GM12878 (cell line): ENCODE measurements at regions not wholly inside any gene's neighbourhood (a gene's known extent, or its start where the extent isn't known, plus 50 kb on each side); places are given as distances from the start of the nearest gene placed in this dataset.

ENCODE experiments used
- ATAC-seq: fragments of 200-7000 bp; cut with Tn5 transposase; 3 replicates; pipeline ENCODE4 v1.9.1; 2020; ENCODE audit warnings: mild to moderate bottlenecking, moderate library complexity
- BruUV-seq: library from RNA; stranded (reverse); fragments of 400-500 nt; replicated peaks from 2 replicates; lab custom pipeline; 2021; lab: Mats Ljungman, UMichigan
- CTCF ChIA-PET: fragments of 300-600 bp; sonication (Branson Sonifier 250); formaldehyde crosslinking; extraction: SDS; loops from one replicate; lab custom pipeline; 2021; ENCODE audit warnings: inconsistent platforms; lab: Yijun Ruan, JAX
- POLR2A ChIA-PET: fragments of 350-600 bp; formaldehyde crosslinking; extraction: SDS; loops from one replicate; lab custom pipeline; 2021; ENCODE audit warnings: inconsistent platforms; lab: Charles Lee
- RAD21 ChIA-PET: fragments of 300-600 bp; sonication (Branson Sonifier 250); formaldehyde crosslinking; loops from one replicate; lab custom pipeline; 2023; ENCODE audit warnings: antibody characterized with exemption; ENCODE audit not compliant: unreplicated experiment; lab: Charles Lee
- SMC1A ChIA-PET: fragments of 300-600 bp; sonication (Branson Sonifier 250); formaldehyde crosslinking; loops from one replicate; lab custom pipeline; 2023; ENCODE audit not compliant: unreplicated experiment, uncharacterized antibody; lab: Charles Lee
- DNase-seq: peaks from one replicate; pipeline ENCODE4 v3.0.0-alpha.2; 2011; ENCODE audit warnings: low read depth, low spot score
- FAIRE-seq: peaks from 3 replicates; lab custom pipeline; 2011; peaks lifted over from hg19 to GRCh38; lab: Jason Lieb, UNC
- H2AFZ ChIP-seq: 2 replicates; pipeline ENCODE4 v1.6.0; 2011; ENCODE audit warnings: low read depth, low read length, control low read depth; ENCODE audit not compliant: control insufficient read depth
- H3K27ac ChIP-seq: 2 replicates; pipeline ENCODE4 v1.5.1; 2011; ENCODE audit warnings: control low read depth; ENCODE audit not compliant: control insufficient read depth, insufficient read depth
- H3K27me3 ChIP-seq, 2 experiments: replicated peaks in 1 of 2; 2 replicates each; pipeline versions ENCODE4 v1.6.0 to v1.6.1; 2011; ENCODE audit warnings: low read length in 1 of 2; ENCODE audit not compliant: control insufficient read depth in 2 of 2, insufficient read depth in 2 of 2
- H3K36me3 ChIP-seq, 2 experiments: 2 replicates each; pipeline ENCODE4 v1.5.1; 2011; ENCODE audit warnings: low read length in 1 of 2; ENCODE audit not compliant: control insufficient read depth in 2 of 2, insufficient read depth in 2 of 2
- H3K4me1 ChIP-seq: 2 replicates; pipeline ENCODE4 v1.6.1; 2011; ENCODE audit warnings: mild to moderate bottlenecking, low read length, moderate library complexity, mixed read lengths; ENCODE audit not compliant: control insufficient read depth, insufficient read depth
- H3K4me2 ChIP-seq: 2 replicates; pipeline ENCODE4 v1.6.0; 2011; ENCODE audit warnings: control low read depth; ENCODE audit not compliant: control insufficient read depth, insufficient read depth
- H3K4me3 ChIP-seq: fragments of 200-600 bp; sonication (generic); 2 replicates; pipeline ENCODE4 v1.5.1; 2016
- H3K79me2 ChIP-seq: 2 replicates; pipeline ENCODE4 v1.6.0; 2011; ENCODE audit warnings: low read length; ENCODE audit not compliant: control insufficient read depth, insufficient read depth
- H3K9ac ChIP-seq: 2 replicates; pipeline ENCODE4 v1.8.0; 2011; ENCODE audit warnings: low read length, control low read depth, mixed read lengths; ENCODE audit not compliant: control insufficient read depth, insufficient read depth
- H3K9me3 ChIP-seq: replicated peaks from 3 replicates; pipeline ENCODE4 v1.5.1; 2011; ENCODE audit warnings: mild to moderate bottlenecking, low read length; ENCODE audit not compliant: control insufficient read depth, insufficient read depth
- H4K20me1 ChIP-seq: 2 replicates; pipeline ENCODE4 v1.6.0; 2011; ENCODE audit not compliant: control insufficient read depth, insufficient read depth
- BRCA1 ChIP-seq: IDR thresholded peaks from 2 replicates; pipeline ENCODE4 v1.6.1; 2011; ENCODE audit warnings: low read depth, low read length, improper control_type of control experiment
- CBX5 ChIP-seq: sonication (generic); IDR thresholded peaks from 2 replicates; pipeline ENCODE4 v1.6.1; 2016; ENCODE audit warnings: low read depth, moderate library complexity, mild to moderate bottlenecking, inconsistent platforms
- CTCF ChIP-seq, 3 experiments: IDR thresholded peaks in 2 of 3; conservative IDR thresholded peaks in 1 of 3; 2 replicates each; pipeline ENCODE4 v1.5.1; 2011; ENCODE audit warnings: low read depth in 3 of 3, low read length in 3 of 3, mild to moderate bottlenecking in 3 of 3, control low read depth in 2 of 3, moderate library complexity in 2 of 3, inconsistent platforms in 1 of 3, mixed read lengths in 1 of 3; ENCODE audit not compliant: control insufficient read depth in 2 of 3, insufficient read depth in 1 of 3; ENCODE audit errors: extremely low read depth in 1 of 3
- GATAD2B ChIP-seq: fragments of 450-650 bp; conservative IDR thresholded peaks from 2 replicates; pipeline ENCODE4 v1.6.1; 2017; ENCODE audit warnings: low read depth, mild to moderate bottlenecking, moderate library complexity
- HDAC6 ChIP-seq: fragments of 200-600 bp; sonication (generic); IDR thresholded peaks from one replicate; pipeline ENCODE4 v1.8.0; 2017; ENCODE audit warnings: antibody characterized with exemption; ENCODE audit not compliant: unreplicated experiment
- IRF5 ChIP-seq: fragments of 450-650 bp; IDR thresholded peaks from 2 replicates; pipeline ENCODE4 v1.6.1; 2017; ENCODE audit warnings: borderline replicate concordance
- KAT2A ChIP-seq: conservative IDR thresholded peaks from 2 replicates; pipeline ENCODE4 v1.6.1; 2011; ENCODE audit warnings: low read depth, low read length; ENCODE audit not compliant: control insufficient read depth
- LARP7 ChIP-seq: fragments of 450-650 bp; IDR thresholded peaks from 2 replicates; pipeline ENCODE4 v1.6.1; 2017; ENCODE audit warnings: mild to moderate bottlenecking
- MEF2A ChIP-seq: IDR thresholded peaks from 2 replicates; pipeline ENCODE4 v1.6.1; 2011; ENCODE audit warnings: low read depth, mild to moderate bottlenecking, low read length, moderate library complexity; ENCODE audit not compliant: insufficient read depth
- NR2C2 ChIP-seq: IDR thresholded peaks from 2 replicates; pipeline ENCODE4 v1.6.1; 2011; ENCODE audit warnings: borderline replicate concordance, low read depth; ENCODE audit not compliant: control insufficient read depth, insufficient read length
- PAX8 ChIP-seq: fragments of 450-650 bp; IDR thresholded peaks from 2 replicates; pipeline ENCODE4 v1.6.1; 2017; ENCODE audit warnings: mild to moderate bottlenecking, moderate library complexity
- POLR2AphosphoS2 ChIP-seq: IDR thresholded peaks from 2 replicates; pipeline ENCODE4 v1.6.1; 2011; ENCODE audit warnings: low read depth, mild to moderate bottlenecking, low read length, improper control_type of control experiment, moderate library complexity
- POLR2AphosphoS5 ChIP-seq: IDR thresholded peaks from 2 replicates; pipeline ENCODE4 v1.6.1; 2011; ENCODE audit warnings: mild to moderate bottlenecking, low read length, inconsistent platforms
- RAD21 ChIP-seq: IDR thresholded peaks from 2 replicates; pipeline ENCODE4 v1.6.1; 2011; ENCODE audit warnings: mild to moderate bottlenecking, low read depth, low read length, moderate library complexity; ENCODE audit not compliant: insufficient read depth
- SREBF2 ChIP-seq: IDR thresholded peaks from 2 replicates; pipeline ENCODE4 v1.6.1; 2012; ENCODE audit warnings: mild to moderate bottlenecking, low read length
- TCF3 ChIP-seq: IDR thresholded peaks from 2 replicates; pipeline ENCODE4 v1.6.1; 2012; ENCODE audit warnings: low read depth, mild to moderate bottlenecking, low read length, borderline replicate concordance; ENCODE audit not compliant: insufficient read depth
- TCF7 ChIP-seq: IDR thresholded peaks from 2 replicates; pipeline ENCODE4 v1.6.1; 2014; ENCODE audit warnings: antibody characterized with exemption, borderline replicate concordance
- ZNF384 ChIP-seq: IDR thresholded peaks from 2 replicates; pipeline ENCODE4 v1.6.1; 2012; ENCODE audit warnings: low read depth, mild to moderate bottlenecking, low read length, improper control_type of control experiment, borderline replicate concordance
- ZNF687 ChIP-seq: fragments of 450-650 bp; IDR thresholded peaks from 2 replicates; pipeline ENCODE4 v1.6.1; 2017; ENCODE audit warnings: mild to moderate bottlenecking, moderate library complexity
- WGBS: methylation state at CpG from one replicate; pipeline ENCODE4 v1.1.6; 2016; ENCODE audit warnings: low lambda C conversion rate; ENCODE audit not compliant: insufficient replicate concordance, insufficient coverage; ENCODE audit errors: missing lambda C conversion rate; 5-methylcytosine and 5-hydroxymethylcytosine counted together
- in situ Hi-C: fragments of 300-500 bp; cut with MboI; formaldehyde crosslinking; loops from 9 replicates; pipeline ENCODE4 v1.14.3; 2018; ENCODE audit warnings: mixed read lengths
- intact Hi-C: fragments of 100-400 bp; cut with micrococcal nuclease; formaldehyde crosslinking; loops from one replicate; pipeline ENCODE4 v1.14.2; 2022; ENCODE audit not compliant: unreplicated experiment

- Histone ChIP-seq H3K4me1 (peaks cover 31% of the 10 kb centered on the region), H3K36me3 (no peaks in the 10 kb centered on the region), H3K4me2 (peak overlapping the region; percentile 36), H3K9ac (peak overlapping the region; percentile 24), H2AFZ (peak overlapping the region; percentile 57), H4K20me1 (no peaks in the 10 kb centered on the region), H3K9me3 (peaks cover 2% of the 10 kb centered on the region; the same call in 2 of the 3 replicates), H3K4me3 (no peak overlapping the region), H3K27ac (peak overlapping the region; percentile 67), H3K79me2 (no peaks in the 10 kb centered on the region), H3K27me3 (no peaks in the 10 kb centered on the region)
- peak; percentile 0; the same call in 1 of the 3 replicates for ATAC-seq
- intact Hi-C loops (loop anchor here (5.0 to 10.0 kb wide), 5 partner anchors 125 to 568 kb away; partner anchors contain the start of gene SCAF8), in situ Hi-C loops (no loop called here)
- ChIA-PET RAD21 (no interaction called here), POLR2A (no interaction called here), CTCF (no interaction called here), SMC1A (interaction anchor here (0.7 kb wide), 1 partner anchor 200 kb away, joined by 3 read pairs; no protein-coding TSS in a partner anchor)
- FAIRE-seq, result no peak
- 33% methylated on average over 2 of the region's 2 CpGs for WGBS
- DNase-seq, result no peak
- BruUV-seq, result no TSS peak
- no peak for TF ChIP-seq MEF2A
- no peak for TF ChIP-seq CTCF (IDR thresholded peaks at IDR 0.05 in 2 of 3, conservative IDR thresholded peaks at IDR 0.05 in 1 of 3; ENCODE audit: control insufficient read depth in 2 of 3, extremely low read depth in 1 of 3, insufficient read depth in 1 of 3, low read depth in 3 of 3, low read length in 3 of 3)
- no peak for TF ChIP-seq NR2C2
- TF ChIP-seq POLR2AphosphoS2, result no peak
- peak; percentile 10; the same call in 1 of the 2 replicates for TF ChIP-seq ZNF687
- no peak for TF ChIP-seq HDAC6
- TF ChIP-seq RAD21, result no peak
- TF ChIP-seq TCF7, result no peak
- no peak for TF ChIP-seq TCF3
- peak; percentile 3; the same call in 1 of the 2 replicates for TF ChIP-seq POLR2AphosphoS5
- no peak for TF ChIP-seq LARP7
- TF ChIP-seq IRF5, result no peak
- no peak; the same call in 1 of the 2 replicates for TF ChIP-seq CBX5
- no peak for TF ChIP-seq SREBF2
- no peak for TF ChIP-seq KAT2A
- TF ChIP-seq PAX8, result no peak
- no peak for TF ChIP-seq ZNF384
- TF ChIP-seq BRCA1, result no peak
- no peak for TF ChIP-seq GATAD2B
Measured at GRCh38 chr6:154606860-154607259, 96.4 kb upstream of the CNKSR3 start.
